Osteoblast (primary cell): ENCODE measurements at regions not wholly inside any gene's neighbourhood (a gene's known extent, or its start where the extent isn't known, plus 50 kb on each side); places are given as distances from the start of the nearest gene placed in this dataset.

Source experiments
- DNase-seq: peaks from one replicate; pipeline ENCODE4 v3.0.0; 2011; ENCODE audit warnings: low spot score, mixed read lengths; ENCODE audit not compliant: insufficient read length; ENCODE audit errors: missing footprints
- H2AFZ ChIP-seq: 2 replicates; pipeline ENCODE4 v1.6.0; 2011; ENCODE audit warnings: mild to moderate bottlenecking, low read length
- H3K27ac ChIP-seq: 2 replicates; pipeline ENCODE4 v1.5.1; 2011; ENCODE audit warnings: mild to moderate bottlenecking, low read depth, low read length, moderate library complexity
- H3K27me3 ChIP-seq: 2 replicates; pipeline ENCODE4 v1.6.0; 2012; ENCODE audit warnings: mild to moderate bottlenecking, control low read depth, inconsistent platforms, low read length, moderate library complexity; ENCODE audit not compliant: insufficient read depth
- H3K36me3 ChIP-seq: 2 replicates; pipeline ENCODE4 v1.5.1; 2011; ENCODE audit warnings: mild to moderate bottlenecking, low read length, control low read depth, moderate library complexity; ENCODE audit not compliant: insufficient read depth
- H3K4me1 ChIP-seq: 2 replicates; pipeline ENCODE4 v1.5.1; 2011; ENCODE audit warnings: mild to moderate bottlenecking, low read length, control low read depth, moderate library complexity; ENCODE audit not compliant: insufficient read depth
- H3K4me2 ChIP-seq: 2 replicates; pipeline ENCODE4 v1.6.0; 2011; ENCODE audit warnings: mild to moderate bottlenecking, low read length; ENCODE audit not compliant: insufficient read depth
- H3K4me3 ChIP-seq: fragments of 200-600 bp; sonication (generic); 3 replicates; pipeline ENCODE4 v1.5.1; 2012; ENCODE audit warnings: mild to moderate bottlenecking, low read length, inconsistent platforms; ENCODE audit not compliant: insufficient read depth
- H3K79me2 ChIP-seq: 2 replicates; pipeline ENCODE4 v1.6.0; 2012; ENCODE audit warnings: mild to moderate bottlenecking, low read length, control low read depth, inconsistent platforms; ENCODE audit not compliant: insufficient read depth
- H3K9me3 ChIP-seq: 2 replicates; pipeline ENCODE4 v1.5.1; 2011; ENCODE audit warnings: low read depth, low read length, control low read depth
- H4K20me1 ChIP-seq: 2 replicates; pipeline ENCODE4 v1.6.0; 2012; ENCODE audit warnings: mild to moderate bottlenecking, low read length, control low read depth; ENCODE audit not compliant: insufficient read depth
- TF ChIP-seq, protein P1 (sequence below): IDR thresholded peaks from 2 replicates; pipeline ENCODE4 v1.5.1; 2011; ENCODE audit warnings: mild to moderate bottlenecking, low read depth, low read length, moderate library complexity; ENCODE audit errors: extremely low read depth

DNA sequence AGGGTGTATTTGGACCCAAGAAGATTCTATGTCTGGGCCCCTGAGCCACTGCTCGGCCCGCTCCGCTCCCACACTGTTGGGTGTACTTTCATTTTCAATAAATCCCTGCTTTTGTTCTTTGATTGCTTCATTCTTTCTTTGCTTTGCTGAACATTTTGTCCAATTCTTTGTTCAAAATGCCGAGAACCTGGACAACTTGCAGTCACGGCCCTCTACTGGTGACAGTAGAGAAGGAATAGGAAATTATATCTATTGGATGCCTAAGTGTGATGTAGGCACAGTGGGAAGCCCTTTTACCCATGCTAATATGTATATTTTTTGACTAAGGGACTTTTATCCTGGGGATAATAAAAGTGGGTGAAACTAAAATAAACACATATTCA lies 340.8 kb downstream of the LRRC3B start:
- TF ChIP-seq, protein P1, sequence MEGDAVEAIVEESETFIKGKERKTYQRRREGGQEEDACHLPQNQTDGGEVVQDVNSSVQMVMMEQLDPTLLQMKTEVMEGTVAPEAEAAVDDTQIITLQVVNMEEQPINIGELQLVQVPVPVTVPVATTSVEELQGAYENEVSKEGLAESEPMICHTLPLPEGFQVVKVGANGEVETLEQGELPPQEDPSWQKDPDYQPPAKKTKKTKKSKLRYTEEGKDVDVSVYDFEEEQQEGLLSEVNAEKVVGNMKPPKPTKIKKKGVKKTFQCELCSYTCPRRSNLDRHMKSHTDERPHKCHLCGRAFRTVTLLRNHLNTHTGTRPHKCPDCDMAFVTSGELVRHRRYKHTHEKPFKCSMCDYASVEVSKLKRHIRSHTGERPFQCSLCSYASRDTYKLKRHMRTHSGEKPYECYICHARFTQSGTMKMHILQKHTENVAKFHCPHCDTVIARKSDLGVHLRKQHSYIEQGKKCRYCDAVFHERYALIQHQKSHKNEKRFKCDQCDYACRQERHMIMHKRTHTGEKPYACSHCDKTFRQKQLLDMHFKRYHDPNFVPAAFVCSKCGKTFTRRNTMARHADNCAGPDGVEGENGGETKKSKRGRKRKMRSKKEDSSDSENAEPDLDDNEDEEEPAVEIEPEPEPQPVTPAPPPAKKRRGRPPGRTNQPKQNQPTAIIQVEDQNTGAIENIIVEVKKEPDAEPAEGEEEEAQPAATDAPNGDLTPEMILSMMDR = no peak
- H3K79me2 ChIP-seq = no peaks in the 10 kb centered on the region
- H2AFZ ChIP-seq = no peak overlapping the region
- H4K20me1 ChIP-seq = no peaks in the 10 kb centered on the region
- no peak overlapping the region for H3K4me3 ChIP-seq
- no peaks in the 10 kb centered on the region for H3K9me3 ChIP-seq
- no peaks in the 10 kb centered on the region for H3K36me3 ChIP-seq
- no peak overlapping the region for H3K4me2 ChIP-seq
- no peak overlapping the region for H3K27ac ChIP-seq
- no peaks in the 10 kb centered on the region for H3K27me3 ChIP-seq
- no peaks in the 10 kb centered on the region for H3K4me1 ChIP-seq
- DNase-seq = no peak

DNA sequence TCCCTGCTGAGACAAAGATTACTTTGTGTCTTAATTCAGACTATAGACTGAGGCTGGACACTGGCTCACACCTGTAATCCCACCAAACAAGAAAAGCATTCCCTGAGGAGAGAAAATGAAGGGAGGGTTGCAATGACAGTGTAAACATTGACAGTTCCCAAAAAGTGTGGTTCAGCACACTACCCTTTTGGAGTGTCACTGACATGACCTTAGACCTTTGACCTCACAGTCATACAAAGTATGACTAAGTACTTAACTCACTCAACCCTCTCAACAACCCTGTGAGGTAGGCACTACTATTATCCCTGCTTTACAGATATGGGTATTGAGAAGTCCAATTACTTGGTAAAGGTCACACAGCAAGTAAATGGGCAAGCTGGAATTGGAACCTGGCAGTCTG lies 341.7 kb downstream of the LRRC3B start:
- Histone ChIP-seq H3K27ac (no peak overlapping the region), H3K27me3 (no peaks in the 10 kb centered on the region), H3K9me3 (no peaks in the 10 kb centered on the region), H3K79me2 (no peaks in the 10 kb centered on the region), H3K4me3 (no peak overlapping the region), H4K20me1 (no peaks in the 10 kb centered on the region), H3K4me1 (no peaks in the 10 kb centered on the region), H3K36me3 (no peaks in the 10 kb centered on the region), H2AFZ (no peak overlapping the region), H3K4me2 (no peak overlapping the region)
- no peak for DNase-seq
- TF ChIP-seq, protein P1 = no peak

DNA sequence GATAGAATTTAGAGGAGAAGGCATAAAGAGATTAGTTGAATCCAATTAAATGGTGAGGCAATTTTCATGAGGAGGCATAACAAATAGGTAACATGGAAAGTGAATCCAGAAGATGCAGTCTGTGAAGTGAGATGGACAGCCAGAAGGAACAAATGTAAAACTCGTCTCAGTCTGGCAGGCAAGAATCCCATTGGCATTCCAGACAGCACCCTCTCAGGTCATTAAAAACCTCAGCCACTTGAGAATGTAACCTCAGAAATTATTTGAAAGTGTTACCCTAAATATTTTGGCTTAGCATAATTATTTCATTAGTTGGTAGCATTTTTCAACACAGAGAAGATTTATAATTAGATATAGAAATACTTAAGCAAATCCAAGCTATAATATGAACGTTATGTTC lies 342.3 kb downstream of the LRRC3B start:
- H3K36me3 ChIP-seq = no peaks in the 10 kb centered on the region
- no peak for DNase-seq
- H3K4me2 ChIP-seq = no peak overlapping the region
- no peaks in the 10 kb centered on the region for H3K27me3 ChIP-seq
- H3K9me3 ChIP-seq = no peaks in the 10 kb centered on the region
- TF ChIP-seq, protein P1 = no peak
- no peaks in the 10 kb centered on the region for H3K4me1 ChIP-seq
- no peak overlapping the region for H2AFZ ChIP-seq
- no peak overlapping the region for H3K27ac ChIP-seq
- no peaks in the 10 kb centered on the region for H4K20me1 ChIP-seq
- no peaks in the 10 kb centered on the region for H3K79me2 ChIP-seq
- no peak overlapping the region for H3K4me3 ChIP-seq

DNA sequence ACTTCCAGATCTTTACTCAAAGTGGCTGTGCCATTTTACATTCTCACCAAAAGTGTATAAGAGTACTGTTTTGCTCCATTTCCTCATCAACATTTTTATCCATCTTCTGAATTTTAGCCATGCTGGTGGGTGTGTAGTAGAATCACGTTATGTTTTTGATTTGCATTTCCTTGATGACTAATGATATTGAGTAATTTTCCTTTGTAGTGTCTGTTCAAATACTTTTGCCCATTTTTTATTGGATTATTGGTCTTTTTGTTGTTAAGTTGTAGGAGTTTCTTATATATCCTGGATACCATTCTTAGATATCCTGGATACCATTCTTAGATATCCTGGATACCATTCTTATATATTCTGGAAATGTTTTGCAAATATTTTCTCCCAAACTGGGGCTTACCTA lies 344.9 kb downstream of the LRRC3B start:
- no peak overlapping the region for H3K4me2 ChIP-seq
- H3K27me3 ChIP-seq = no peaks in the 10 kb centered on the region
- H3K79me2 ChIP-seq = no peaks in the 10 kb centered on the region
- H3K9me3 ChIP-seq = no peaks in the 10 kb centered on the region
- DNase-seq = no peak
- H4K20me1 ChIP-seq = no peaks in the 10 kb centered on the region
- H2AFZ ChIP-seq = no peak overlapping the region
- no peak overlapping the region for H3K4me3 ChIP-seq
- no peak overlapping the region for H3K27ac ChIP-seq
- no peaks in the 10 kb centered on the region for H3K4me1 ChIP-seq
- TF ChIP-seq, protein P1 = no peak
- no peaks in the 10 kb centered on the region for H3K36me3 ChIP-seq
